HG03097 (cell line): ENCODE measurements at regions not wholly inside any gene's neighbourhood (a gene's known extent, or its start where the extent isn't known, plus 50 kb on each side); places are given as distances from the start of the nearest gene placed in this dataset.

ENCODE experiments used
- ATAC-seq: cut with Tn5 transposase; IDR thresholded peaks from one replicate; pipeline ENCODE4 v1.9.1; 2021; ENCODE audit not compliant: unreplicated experiment, low FRiP score

DNA sequence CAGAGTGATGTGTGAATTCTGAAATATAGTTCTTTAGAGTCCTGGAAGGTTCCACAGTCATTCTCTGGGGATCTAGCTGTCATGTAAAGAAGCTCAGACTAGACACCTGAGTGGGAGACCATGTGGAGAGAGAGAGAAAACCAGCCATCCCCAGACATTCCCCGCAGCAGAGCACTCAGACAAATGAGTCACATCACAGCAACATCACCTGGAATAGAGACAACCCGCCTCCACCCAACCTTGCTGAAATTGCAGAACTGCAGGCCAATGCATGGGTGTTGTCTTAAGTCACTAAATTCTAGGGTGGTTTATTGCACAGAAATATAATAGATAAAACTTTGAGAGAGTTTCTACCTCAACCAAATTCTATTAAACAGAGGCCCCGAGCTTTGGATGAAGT, 392.0 kb upstream of the DYNLRB2 start:
- no peak for ATAC-seq

GRCh38 chr16:80147026-80147655, 393.7 kb upstream of the DYNLRB2 start:
- ATAC-seq: no peak

DNA sequence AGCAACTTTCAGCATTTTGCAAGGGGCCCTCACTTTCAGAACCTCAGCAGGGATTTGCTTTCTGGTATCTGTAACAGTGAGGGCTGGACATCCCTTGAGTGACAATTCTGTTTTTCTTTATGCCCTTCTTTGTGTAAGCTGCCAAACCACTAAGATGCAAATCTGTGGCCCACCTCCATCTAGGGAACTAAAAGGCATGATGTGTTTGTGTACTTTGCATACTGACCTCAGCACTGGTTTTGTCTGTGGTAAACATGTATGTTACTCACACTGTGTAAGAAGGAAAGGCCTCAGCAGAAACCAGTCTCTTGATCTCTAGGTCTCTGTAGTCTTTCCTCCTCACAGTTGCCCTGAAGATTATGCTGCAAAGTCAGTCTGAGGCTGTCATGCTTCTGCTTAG, 396.6 kb upstream of the DYNLRB2 start:
- peak; percentile 96 for ATAC-seq

DNA sequence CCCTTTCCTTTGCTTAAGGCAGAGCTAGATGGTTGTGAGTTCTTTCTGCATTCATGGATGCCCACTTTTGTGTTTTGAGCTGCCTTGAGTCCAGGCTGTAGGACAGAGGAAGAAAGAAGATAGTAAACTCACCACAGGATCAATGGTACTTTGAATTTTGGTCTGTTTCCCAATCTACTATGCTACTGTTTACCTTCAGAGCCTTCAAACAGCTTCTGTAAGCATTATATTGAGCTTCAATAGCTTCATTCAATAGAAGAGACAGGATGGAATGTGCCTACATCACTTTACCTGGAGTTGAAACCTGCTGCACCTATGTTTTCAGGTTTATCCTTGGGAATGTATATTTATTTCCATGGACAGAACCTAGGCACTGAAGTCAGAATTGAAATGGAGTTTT, 397.9 kb upstream of the DYNLRB2 start:
- no peak for ATAC-seq

DNA sequence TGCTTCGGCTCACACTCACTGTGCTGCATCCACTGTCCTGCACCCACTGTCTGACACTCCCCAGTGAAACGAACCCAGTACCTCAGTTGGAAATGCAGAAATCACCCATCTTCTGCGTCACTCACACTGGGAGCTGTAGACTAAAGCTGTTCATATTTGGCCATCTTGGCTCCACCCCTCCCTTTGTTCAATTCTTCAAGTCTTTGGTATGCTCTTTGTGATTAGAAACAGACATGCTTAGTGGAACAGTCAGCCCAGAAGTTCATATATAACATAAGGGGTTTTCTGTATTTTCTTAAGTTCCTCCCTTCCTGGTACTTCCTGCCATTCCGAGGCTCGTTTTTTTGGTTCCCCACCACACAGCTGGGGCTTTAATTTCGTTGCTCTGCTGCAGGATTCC, 398.5 kb upstream of the DYNLRB2 start:
- no peak for ATAC-seq

- ATAC-seq: no peak
These were observed 411.0 kb upstream of the DYNLRB2 start for GRCh38 chr16:80129791-80130190.

DNA sequence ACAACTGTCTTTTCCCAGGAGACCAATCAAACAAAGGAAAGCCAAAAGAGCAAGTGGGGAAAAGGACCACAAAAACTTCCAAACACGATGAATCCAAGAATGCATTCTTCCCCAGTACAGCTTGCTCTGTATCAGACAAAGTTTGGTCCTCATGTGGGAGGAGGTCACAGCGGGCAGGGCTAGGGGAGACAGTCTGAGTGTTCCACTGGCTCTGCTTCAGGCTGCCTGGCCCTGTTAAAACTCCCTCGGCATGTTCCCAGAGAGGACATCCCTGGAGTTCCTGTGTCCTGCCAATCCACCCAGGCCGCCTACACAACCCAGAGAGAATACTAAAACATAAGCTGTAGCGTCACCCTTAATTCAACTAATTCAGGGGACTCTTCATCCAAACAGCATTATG, 415.1 kb upstream of the DYNLRB2 start:
- no peak for ATAC-seq

DNA sequence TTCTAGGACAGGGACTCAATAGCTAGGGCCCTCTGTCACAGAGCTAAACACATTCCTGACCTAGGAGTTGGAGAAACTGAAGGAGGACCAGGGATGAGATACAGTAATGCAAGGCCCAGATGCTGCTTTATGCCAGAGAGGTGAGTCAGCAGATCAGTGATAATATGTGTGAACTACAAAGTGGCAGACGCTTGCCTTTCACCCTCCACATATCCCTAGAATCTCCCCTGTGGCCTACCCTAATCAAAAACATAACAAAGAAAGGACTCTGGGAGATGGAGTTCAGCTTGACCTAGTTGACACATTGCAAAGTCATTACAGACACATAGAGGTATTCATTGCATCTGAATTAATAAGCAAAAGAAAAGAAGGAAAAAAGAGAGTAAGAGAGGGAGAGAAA, 417.6 kb upstream of the DYNLRB2 start:
- ATAC-seq: no peak

- ATAC-seq: no peak
These were observed 418.7 kb upstream of the DYNLRB2 start for GRCh38 chr16:80122115-80122514.

DNA sequence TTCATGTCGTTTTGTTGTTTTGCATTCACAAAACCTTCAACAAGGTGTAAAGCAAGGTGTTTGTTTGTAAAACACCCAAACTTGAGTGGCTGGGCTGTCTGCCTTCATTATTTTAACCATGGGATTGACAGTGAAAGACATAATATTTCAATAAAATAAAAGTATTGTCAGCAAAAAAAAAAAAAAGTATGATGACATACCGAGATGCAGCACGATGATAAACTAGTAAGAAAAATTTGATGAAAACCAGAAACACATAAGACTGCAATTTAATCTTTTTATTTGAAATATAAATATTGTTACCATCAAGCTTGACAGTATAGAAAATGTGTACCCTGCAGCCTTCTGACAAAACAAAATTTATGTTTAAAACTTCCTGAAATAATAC, 419.3 kb upstream of the DYNLRB2 start:
- no peak for ATAC-seq

GRCh38 chr16:80120899-80121521, 419.8 kb upstream of the DYNLRB2 start:
- ATAC-seq: no peak

GRCh38 chr16:80117556-80118130, 423.1 kb upstream of the DYNLRB2 start:
- no peak for ATAC-seq

DNA sequence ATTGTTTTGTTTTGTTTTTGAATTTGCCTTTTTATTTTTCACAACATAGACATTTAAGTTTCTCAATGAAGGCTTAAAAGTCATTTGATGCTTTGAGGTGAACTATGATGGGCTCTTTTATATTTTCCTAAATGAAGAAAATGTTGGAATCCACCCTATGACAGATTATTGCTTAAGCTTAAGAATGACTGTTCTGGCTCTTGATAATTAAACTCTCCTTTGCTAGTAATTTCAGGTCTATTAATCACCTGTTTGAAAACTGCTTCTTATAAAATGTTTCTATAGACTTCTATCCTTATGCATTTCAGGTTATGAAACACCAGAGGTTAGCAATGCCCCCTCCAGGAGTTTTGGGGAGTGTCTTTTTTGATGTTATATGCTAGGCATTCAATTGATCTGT, 424.1 kb upstream of the DYNLRB2 start:
- no peak for ATAC-seq

GRCh38 chr16:80114699-80115098, 426.1 kb upstream of the DYNLRB2 start:
- no peak for ATAC-seq

DNA sequence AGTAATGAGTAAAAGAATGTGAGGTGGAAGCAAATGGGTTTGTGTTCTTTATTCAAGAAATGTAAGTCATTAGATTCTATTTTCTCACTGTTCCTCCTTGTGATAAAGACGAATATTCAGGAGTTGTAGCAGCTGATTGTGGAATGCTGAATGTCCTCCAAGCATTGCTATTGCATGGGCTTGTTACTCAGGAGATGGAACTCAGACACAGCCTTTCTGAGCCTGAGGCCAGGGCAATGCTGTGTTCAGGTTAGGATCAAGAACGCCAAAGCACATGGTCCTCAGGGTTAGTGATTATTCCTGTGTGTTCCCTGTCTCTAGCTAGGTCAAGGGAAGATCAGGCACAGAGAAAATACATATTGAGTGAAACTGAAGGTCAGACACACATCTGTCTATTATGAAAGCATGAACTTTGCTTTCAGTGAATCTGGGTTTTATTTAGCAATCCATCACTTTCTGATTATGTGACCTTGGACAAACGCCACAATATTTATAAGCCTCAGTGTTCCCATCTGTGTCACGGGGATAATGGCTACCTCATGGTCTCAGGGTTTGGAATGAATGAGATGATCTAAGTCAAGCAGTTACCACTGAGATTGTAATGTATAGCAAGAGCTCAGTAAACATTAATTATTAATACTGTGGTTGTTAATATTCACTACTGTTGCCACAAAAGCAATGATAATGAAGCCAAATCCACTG, 426.8 kb upstream of the DYNLRB2 start:
- no peak for ATAC-seq

GRCh38 chr16:80109581-80109980, 431.2 kb upstream of the DYNLRB2 start:
- ATAC-seq: no peak

GRCh38 chr16:80107900-80108299, 432.9 kb upstream of the DYNLRB2 start:
- no peak for ATAC-seq

GRCh38 chr16:80105751-80106150, 435.0 kb upstream of the DYNLRB2 start:
- no peak for ATAC-seq

DNA sequence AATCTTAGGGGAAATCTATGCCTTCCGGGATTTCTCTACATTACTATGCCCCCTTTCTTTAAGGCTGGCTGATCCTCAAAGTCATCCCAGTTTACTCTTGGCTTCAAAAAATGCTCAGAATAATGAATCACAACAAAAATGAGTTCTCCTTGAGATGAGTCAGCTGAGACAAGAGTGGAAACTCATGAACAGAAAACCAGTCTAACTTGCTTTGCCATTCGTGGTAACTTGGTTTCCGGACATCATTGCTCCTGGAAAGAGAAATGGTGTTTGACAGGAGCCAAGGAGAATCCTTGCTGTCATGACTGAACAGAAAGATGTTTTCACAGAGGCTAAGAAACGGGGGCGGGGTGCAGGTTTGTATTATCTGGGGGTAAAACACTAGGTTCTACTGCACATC, 435.6 kb upstream of the DYNLRB2 start:
- no peak for ATAC-seq

DNA sequence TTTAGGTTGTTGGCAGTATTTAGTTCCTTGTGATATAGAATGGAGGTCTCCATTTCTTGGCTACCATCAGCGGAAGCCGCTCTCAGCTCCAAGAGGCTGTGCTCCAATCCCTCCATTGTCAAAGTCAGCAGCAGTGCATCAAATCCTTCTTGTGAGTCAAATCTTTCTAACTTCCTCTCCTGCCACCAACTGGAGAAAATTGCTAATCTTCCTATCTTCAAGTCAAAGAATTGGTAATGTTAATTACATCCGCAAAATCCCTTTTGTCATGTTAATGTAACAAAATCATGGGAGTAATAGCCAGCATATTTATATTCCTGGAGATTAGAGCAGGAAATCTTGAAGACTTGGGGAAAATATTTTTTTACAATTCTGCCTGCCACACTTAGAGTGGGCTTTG, 436.4 kb upstream of the DYNLRB2 start:
- ATAC-seq: no peak

GRCh38 chr16:80103463-80103862, 437.3 kb upstream of the DYNLRB2 start:
- no peak for ATAC-seq
